C1 segment of cervical spinal cord (tissue), 14 donors: ENCODE measurements at regions not wholly inside any gene's neighbourhood (a gene's known extent, or its start where the extent isn't known, plus 50 kb on each side); places are given as distances from the start of the nearest gene placed in this dataset.
"Not testable (repeated sequence)": the region's sequence is repeated elsewhere in the genome, so short reads cannot be mapped to it uniquely, and the experiment has no call there.

Source experiments
- DNase-seq, 14 donors: peaks; one replicate each; lab custom pipeline; 2025; lab: John Stamatoyannopoulos, UW

DNA sequence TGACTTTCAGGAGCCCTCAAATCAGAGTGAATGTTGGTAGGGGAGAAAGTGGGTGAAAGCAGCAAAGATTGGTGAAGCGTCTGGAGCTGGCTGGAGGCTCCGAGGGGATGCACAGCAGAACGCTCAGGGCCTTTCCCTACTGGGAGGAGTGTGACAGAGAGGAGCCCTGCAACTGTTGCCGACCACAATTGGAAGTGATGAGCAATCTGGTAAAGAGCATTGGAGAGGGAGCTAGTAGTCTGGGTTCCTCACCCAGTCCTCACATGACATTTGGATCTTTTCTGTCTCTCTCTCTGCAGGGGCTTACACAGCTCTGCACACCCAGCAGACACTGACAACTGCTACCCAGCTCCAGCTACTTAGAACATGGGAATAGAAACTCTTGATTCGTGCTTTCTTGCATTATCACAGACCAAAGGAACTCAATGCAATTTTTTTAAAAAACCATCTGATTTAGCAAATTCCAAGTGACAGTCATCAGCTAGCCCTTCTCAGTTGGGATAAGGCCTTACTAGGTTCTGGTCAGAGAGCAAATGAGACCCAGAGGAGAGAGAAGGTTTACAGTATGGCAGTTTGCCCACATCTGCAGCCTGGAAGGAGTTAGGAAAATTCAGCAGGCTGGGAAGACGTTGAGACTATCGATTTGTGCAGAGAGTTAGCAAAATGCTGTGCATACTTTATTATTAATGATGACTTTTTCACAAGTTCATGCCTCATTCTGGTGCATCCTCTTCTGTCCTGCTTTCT, 278.0 kb upstream of the PLET1 start:
- DNase-seq: no peak

DNA sequence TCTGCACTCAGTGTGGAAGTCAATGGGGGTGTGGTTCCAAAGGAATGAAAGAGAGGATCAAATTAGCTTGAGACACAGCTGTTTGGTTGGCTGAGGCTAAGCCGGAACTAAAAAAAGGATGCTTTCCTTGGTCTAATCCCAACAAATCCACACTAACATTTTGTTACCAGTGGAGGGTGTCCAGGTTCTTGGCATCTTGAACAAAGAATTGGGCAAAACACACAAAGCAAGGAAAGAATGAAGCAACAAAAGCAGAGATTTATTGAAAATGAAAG, 278.6 kb upstream of the PLET1 start:
- not testable (repeated sequence) for DNase-seq

DNA sequence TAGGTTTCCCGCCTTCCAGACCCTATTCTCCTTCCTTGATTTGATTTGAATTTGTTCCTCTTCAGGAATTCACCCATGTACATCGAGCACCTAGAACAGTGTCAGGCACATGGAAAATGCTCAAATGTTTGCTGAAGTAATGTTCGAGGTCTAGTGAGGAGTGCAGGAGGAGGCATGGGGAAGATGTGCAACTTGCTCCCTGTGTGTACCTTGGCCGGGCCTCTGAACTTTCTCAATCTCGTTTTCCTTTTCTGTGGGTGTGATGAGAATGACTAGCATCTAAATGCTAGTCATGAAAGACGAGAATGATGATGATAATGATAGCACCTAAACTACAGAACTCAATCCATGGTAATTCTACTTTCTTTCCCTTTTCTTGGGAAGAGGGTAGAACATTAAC, 279.1 kb upstream of the PLET1 start:
- DNase-seq: no peak

- DNase-seq: no peak
Observed at GRCh38 chr11:112540261-112540660, 279.6 kb upstream of the PLET1 start.

DNA sequence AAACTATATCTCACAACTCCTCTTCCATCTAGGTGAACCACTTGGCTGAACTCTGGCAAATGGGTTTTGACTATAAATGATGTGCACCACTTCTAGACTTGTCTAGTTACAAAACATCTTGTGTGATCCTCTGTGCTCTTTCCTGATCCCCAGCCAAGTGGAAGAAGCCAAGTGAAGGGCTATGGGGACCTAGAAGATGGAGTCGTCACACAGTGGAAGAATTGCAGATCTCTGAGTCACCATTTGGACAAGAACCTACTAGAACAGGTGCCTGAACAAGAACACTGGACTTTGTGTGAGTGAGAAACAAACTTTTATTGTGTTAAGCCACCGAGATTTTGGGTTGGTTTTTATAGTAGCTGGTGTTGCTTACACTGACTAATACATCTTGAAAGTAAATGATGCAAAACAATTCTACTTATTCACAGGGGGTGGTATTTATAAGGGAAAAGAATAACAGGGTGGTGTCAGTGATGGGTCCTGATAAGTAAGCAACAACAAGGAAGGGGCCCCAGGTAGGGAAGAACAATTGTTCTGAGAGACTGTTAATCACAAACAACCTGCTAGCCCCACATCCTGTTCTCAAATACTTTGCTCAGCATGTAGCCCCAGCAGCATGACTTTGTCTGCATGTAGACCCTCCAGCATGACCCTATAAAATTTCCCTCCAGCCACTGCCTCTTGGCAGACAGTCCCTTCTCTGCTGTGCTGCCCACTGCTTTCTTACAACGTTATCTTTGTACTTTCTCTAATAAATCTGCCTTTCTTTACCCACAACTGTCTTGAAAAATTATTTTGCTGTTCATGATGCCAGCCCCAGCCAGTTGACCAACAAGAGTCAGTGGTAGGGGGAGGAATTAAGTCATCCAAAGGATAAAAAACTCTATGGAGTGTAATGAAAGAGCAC, 280.7 kb upstream of the PLET1 start:
- no peak for DNase-seq

GRCh38 chr11:112542479-112542878, 281.8 kb upstream of the PLET1 start:
- no peak for DNase-seq

GRCh38 chr11:112543390-112543789, 282.7 kb upstream of the PLET1 start:
- DNase-seq: no peak

DNA sequence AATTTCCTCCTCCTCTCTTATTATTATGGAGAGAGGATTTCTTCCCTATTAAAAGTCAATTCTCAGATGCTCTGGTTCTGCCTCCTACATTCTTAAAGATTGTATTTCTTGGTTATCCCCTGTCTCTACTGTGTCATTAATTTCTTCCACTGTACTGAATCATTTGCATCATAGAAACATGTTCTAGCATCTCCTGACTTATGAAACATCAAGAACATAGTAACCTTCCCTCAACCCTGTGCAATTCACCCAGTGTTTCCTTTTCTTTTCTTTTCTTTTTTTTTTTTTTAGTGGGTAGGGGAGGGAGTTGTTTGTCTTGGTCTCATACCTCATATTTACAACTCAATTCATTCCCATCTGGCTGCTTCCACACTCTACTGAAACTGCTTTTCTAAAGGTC, 288.0 kb upstream of the PLET1 start:
- no peak for DNase-seq

- DNase-seq: no peak
Observed at GRCh38 chr11:112553205-112553731, 292.6 kb upstream of the PLET1 start.

DNA sequence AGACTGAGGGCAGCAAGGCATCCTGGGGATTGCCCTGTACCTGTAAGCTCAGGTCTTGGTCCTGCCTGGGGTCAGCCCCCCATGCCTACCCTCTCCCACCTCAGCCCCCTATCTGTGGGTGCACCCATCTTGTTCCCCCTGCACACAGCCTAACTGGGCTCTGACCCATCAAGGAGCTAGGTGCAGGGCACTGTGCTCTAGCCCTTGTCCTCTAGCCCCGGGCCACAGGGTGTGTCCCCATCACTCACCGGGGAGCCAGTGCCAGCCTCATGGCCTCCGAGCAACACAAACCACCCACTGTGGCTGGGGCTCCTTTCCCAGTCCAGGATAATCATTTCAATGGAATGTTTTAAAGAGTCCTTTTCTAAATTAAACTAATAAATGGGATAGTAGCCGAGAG, 293.9 kb upstream of the PLET1 start:
- no peak for DNase-seq

- peak in 11 of 14 donors; percentile 5 to 66 (median 29) for DNase-seq
Observed at GRCh38 chr11:112555491-112556364, 295.1 kb upstream of the PLET1 start.

DNA sequence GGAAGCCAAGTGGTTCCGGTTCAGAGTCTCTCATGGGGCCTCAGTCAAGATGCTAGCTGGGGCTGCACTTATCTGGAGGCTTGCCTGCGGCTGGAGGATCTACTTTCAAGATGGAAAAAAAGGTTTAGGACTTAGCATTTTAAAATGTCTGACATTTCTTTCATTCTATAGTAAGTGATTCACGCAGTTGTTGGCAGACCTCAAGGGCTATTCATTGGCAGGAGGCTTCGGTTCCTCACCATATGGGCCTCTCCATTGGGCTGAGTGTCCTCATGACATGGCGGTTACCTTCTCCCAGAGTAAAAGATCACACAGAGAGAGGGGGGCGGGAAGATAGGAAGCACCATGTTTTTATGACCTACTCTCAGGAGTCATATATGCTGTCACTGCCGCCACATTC, 298.0 kb upstream of the PLET1 start:
- no peak for DNase-seq

DNA sequence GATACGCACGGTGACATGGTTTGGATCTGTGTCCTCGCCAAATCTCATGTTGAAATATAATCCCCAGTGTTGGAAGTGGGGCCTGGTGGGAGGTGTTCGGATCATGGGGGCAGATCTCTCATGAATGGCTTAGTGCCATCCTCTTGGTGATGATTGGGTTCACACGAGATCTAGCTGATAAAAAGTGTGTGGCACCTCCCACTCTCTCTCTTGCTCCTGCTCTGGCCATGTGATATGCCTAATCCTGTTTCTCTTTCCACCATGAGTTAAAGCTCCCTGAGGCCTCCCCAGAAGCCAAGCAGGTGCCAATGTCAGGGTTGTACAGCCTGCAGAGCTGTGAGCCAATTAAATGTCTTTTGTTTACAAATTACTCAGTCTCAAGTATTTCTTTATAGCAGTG, 303.1 kb upstream of the PLET1 start:
- no peak for DNase-seq

- DNase-seq: peak in 4 of 14 donors; percentile 6 to 51 (median 16)
Observed at GRCh38 chr11:112564228-112564955, 303.7 kb upstream of the PLET1 start.

GRCh38 chr11:112565551-112565950, 304.9 kb upstream of the PLET1 start:
- DNase-seq: no peak

DNA sequence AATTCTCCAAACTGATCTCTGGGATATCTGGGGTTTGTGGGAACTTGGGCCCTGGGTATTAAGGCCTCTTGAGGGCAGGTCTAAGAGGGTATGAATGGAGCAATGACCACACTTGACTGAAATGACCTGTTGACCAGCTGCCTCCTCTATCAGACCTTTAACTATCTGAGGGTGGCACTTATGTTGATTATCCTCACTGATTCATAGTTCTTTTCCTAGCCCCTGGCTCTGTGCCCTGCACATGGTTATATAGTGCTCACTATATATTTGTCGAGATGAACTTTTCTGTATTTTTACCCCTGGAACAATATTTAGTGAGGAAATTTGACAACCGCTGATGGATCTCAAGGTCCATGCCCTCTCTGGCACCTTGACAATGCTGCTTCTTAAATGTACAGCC, 305.5 kb upstream of the PLET1 start:
- no peak for DNase-seq

DNA sequence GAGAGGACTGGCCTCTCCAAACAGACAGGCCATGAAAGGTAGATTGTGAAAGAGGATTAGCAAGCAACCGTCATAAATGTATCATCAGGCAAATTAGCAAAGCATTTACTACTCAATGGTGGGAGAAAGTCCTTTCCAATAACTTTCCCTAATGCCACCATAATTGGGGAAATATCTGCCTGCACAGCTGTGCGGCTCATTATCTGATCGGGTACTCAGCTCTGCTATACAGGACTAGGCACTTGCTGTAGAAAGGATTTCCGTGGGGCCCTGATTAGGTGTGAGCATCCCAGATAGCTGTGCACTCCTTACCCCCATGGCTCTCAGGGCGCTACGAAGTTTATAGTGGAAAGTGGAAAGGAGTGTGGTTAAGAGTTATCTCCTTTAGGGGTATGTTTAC, 309.7 kb upstream of the PLET1 start:
- DNase-seq: no peak

DNA sequence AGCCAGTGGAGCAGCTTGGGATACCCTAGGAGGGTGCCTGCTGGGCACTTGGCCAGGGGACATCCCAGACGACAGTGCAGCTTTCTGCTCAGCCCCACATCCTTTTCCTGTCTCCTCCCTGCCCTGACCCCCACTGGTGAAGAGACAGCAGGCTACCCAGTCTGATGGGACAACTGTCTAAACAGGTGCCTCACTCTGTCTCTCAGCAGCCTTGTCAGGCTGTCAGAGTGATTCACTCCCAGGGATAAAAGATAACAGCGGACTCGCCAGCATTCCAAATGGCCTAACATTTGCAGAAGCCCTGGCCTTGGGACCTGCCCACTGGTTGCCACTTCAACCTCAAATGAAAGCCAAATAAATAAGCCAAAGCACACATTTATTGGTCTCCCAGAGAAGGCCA, 318.6 kb upstream of the PLET1 start:
- no peak for DNase-seq

DNA sequence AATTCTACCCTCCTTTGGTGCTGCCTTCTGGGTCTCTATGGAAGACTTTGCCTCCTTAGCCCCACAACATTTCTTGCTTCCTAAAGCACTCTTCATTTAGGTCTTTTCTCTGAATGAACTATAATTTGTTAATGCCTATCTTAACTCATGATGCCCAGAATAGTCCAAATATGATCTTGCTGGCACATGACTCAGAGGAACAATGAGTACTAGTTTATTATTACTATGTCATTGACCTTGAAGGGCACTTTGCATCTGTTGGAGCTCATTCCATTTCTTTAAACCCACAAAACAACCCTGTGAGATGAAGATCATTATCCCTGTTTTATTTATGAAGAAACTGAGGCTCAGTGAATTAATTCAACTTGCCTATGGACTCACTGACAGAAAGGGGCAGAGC, 320.2 kb upstream of the PLET1 start:
- DNase-seq: no peak

GRCh38 chr11:112581747-112582146, 321.1 kb upstream of the PLET1 start:
- DNase-seq: no peak

- DNase-seq: no peak
Observed at GRCh38 chr11:112582366-112582765, 321.7 kb upstream of the PLET1 start.
